Omental fat pad (tissue), 3 donors: ENCODE measurements at regions not wholly inside any gene's neighbourhood (a gene's known extent, or its start where the extent isn't known, plus 50 kb on each side); places are given as distances from the start of the nearest gene placed in this dataset.
"Not testable (repeated sequence)": the region's sequence is repeated elsewhere in the genome, so short reads cannot be mapped to it uniquely, and the experiment has no call there.

Experiments
- ATAC-seq: fragments of 150-250 bp; one replicate; pipeline ENCODE4 v1.9.1; 2016; ENCODE audit warnings: mild to moderate bottlenecking, moderate library complexity; ENCODE audit not compliant: low FRiP score
- DNase-seq: peaks from one replicate; pipeline ENCODE4 v3.0.0-alpha.2; 2019; ENCODE audit warnings: low spot score
- TF ChIP-seq, protein P1 (sequence below), 3 donors: fragments of 450-650 bp; IDR thresholded peaks; one replicate each; pipeline ENCODE4 v1.5.1; 2016 to 2017; ENCODE audit warnings: antibody characterized with exemption in 3 of 3, mild to moderate bottlenecking in 3 of 3, moderate library complexity in 2 of 3

DNA sequence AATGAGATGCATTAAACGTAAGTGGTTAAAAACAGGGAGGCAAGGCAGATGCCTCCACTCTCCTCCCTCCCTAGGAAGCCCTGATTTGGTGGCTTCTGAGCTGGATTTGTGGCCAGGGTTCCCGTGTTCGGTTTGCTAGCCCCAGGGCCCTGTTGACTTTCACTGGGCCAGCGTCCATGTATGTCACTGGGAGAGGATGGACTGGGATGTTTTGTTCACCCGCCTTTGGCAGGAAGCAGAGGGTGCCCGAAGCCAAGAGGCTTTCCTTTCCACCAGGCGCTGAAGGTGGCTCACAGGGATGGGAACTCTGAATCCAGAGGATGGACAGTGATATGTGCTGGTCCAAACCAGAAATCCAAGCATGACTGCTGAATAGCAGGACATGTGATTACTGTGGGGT is 146.6 kb downstream of the CSNK2A3 start:
- TF ChIP-seq, protein P1, sequence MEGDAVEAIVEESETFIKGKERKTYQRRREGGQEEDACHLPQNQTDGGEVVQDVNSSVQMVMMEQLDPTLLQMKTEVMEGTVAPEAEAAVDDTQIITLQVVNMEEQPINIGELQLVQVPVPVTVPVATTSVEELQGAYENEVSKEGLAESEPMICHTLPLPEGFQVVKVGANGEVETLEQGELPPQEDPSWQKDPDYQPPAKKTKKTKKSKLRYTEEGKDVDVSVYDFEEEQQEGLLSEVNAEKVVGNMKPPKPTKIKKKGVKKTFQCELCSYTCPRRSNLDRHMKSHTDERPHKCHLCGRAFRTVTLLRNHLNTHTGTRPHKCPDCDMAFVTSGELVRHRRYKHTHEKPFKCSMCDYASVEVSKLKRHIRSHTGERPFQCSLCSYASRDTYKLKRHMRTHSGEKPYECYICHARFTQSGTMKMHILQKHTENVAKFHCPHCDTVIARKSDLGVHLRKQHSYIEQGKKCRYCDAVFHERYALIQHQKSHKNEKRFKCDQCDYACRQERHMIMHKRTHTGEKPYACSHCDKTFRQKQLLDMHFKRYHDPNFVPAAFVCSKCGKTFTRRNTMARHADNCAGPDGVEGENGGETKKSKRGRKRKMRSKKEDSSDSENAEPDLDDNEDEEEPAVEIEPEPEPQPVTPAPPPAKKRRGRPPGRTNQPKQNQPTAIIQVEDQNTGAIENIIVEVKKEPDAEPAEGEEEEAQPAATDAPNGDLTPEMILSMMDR (IDR thresholded peaks at IDR 0.05) = no peak
- ATAC-seq = no peak
- no peak for DNase-seq

DNA sequence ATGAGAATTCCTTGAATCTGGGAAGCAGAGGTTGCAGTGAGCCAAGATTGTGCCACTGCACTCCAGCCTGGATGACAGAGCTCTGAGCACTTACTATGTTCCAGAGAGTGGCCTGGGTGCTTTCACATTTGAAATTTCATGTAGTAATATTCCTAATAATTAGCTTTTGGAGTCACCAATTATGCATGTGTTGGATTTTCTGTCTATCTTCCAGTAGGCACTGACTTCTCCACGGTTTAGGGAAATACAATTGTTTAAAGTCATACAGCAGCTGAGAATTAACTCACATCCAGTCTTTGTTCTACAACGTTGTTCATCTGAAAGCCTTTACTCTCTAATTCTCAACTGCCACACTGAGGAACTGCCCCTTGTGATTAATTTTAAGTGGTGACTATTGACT is 150.2 kb downstream of the CSNK2A3 start:
- DNase-seq = no peak
- TF ChIP-seq, protein P1 (IDR thresholded peaks at IDR 0.05) = no peak
- no peak for ATAC-seq

DNA sequence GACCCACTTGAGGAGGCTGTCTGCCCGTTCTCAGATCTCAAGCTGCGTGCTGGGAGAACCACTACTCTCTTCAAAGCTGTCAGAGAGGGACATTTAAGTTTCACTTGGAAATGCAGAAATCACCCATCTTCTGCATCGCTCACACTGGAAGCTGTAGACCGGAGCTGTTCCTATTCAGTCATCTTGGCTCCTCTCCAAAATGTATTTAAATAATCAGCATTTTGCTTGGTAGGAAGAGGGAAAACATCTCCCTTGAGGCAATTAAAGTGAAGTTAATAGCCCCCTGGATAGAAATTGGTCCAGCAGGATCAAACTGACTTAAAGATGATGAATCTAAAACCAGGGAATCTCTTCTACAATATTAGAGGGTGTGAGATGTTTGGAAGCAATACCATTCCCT is 151.7 kb downstream of the CSNK2A3 start:
- not testable (repeated sequence) for DNase-seq, ATAC-seq

DNA sequence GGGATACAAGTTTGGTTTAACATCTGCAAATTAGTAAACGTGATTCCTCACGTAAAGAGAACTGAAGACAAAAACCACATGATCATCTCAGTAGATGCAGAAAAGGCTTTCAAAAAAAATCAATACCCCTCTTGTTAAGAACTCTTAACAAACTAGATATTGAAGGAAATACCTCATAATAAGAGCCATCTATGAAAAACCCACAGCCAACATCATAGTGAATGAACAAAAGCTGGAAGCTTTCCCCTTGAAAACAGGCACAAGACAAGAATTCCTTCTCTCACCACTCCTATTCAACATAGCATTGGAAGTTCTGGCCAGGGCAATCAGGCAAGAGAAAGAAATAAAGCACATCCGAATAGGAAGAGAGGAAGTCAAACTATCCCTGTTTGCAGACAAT is 160.5 kb downstream of the CSNK2A3 start:
- TF ChIP-seq, protein P1 (IDR thresholded peaks at IDR 0.05) = no peak
- DNase-seq (no peak), ATAC-seq (no peak)

DNA sequence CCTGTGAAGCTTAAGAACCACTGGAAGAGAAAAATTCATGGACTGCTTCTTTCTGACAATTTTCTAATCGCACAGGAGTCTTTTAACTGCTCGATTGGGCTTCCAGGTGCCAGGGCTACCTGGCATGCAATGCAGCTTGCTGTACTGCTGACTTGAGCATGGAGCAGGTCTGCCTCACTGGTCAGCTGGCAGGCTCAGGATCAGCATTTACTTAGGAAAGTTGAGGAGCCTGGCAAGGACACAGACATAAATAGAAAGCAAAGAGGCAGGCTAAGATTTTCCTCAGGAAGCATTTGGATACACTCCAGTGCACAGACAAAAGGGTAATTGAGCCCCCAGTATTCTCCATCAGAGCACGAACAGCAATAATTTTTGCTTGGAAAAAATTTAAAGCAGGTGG is 163.5 kb downstream of the CSNK2A3 start:
- TF ChIP-seq, protein P1 (IDR thresholded peaks at IDR 0.05) = no peak
- DNase-seq = no peak
- ATAC-seq = no peak

DNA sequence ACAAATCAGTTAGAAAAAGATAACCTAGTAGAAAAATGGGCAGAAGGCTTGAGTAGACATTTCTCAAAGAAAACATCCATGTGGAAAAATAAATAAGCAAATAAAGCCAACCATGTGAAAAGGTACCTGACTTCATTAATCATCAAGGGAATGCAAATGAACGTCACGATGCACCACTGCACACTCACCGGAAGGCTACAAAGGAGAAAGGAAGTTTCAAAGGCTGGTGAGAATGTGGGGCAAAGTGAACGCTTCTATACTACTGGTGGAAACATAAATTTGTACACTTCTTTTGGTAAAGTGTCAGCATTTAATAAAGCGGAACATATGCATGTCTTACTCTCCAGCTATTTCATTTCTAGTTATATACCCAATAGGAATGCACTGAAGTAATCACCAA is 166.8 kb downstream of the CSNK2A3 start:
- ATAC-seq = no peak
- TF ChIP-seq, protein P1 (IDR thresholded peaks at IDR 0.05) = no peak
- DNase-seq = no peak

DNA sequence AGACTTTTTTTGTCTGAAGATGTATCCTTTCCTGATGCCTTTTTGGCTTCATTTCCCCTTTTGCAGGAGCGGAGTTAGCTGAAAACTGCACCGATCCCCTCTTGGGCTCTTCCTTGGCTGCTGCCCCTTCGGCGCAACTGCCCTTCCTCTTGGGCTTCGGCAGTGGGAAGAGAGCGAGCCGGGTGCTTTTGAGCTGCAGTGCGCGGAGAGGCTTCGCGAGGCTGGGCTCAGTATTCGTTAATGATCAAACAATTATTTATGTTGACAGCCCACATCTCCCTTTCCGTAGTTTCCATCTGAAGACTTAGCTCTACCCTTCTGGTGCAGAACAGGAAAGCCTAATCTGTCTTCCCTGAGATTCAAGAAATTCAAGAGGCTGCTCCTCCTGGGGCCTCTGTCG is 170.8 kb downstream of the CSNK2A3 start:
- DNase-seq (no peak), ATAC-seq (no peak)
- TF ChIP-seq, protein P1 (IDR thresholded peaks at IDR 0.05) = no peak
